Mesendoderm (in vitro differentiated cells): ENCODE measurements at regions not wholly inside any gene's neighbourhood (a gene's known extent, or its start where the extent isn't known, plus 50 kb on each side); places are given as distances from the start of the nearest gene placed in this dataset.

Experiments
- DNase-seq: peaks from one replicate; pipeline ENCODE4 v3.0.0; 2013
- H2AK5ac ChIP-seq: 2 replicates; pipeline ENCODE4 v1.6.1; 2013; ENCODE audit warnings: low read length, inconsistent platforms
- H2BK120ac ChIP-seq: 2 replicates; pipeline ENCODE4 v1.6.1; 2013; ENCODE audit warnings: low read depth, mild to moderate bottlenecking, low read length, moderate library complexity, mixed read lengths
- H2BK15ac ChIP-seq: replicated peaks from 2 replicates; pipeline ENCODE4 v1.6.1; 2013; ENCODE audit warnings: low read depth, mild to moderate bottlenecking, moderate library complexity
- H2BK5ac ChIP-seq: 2 replicates; pipeline ENCODE4 v1.6.1; 2013; ENCODE audit warnings: low read length, inconsistent platforms
- H3K18ac ChIP-seq: 2 replicates; pipeline ENCODE4 v1.6.1; 2013; ENCODE audit warnings: mild to moderate bottlenecking, low read length, mixed read lengths
- H3K23ac ChIP-seq: one replicate; pipeline ENCODE4 v1.6.1; 2013; ENCODE audit warnings: low read length
- H3K27ac ChIP-seq: 2 replicates; pipeline ENCODE4 v1.5.1; 2013; ENCODE audit warnings: low read depth, mild to moderate bottlenecking, inconsistent platforms, low read length, moderate library complexity
- H3K27me3 ChIP-seq: 2 replicates; pipeline ENCODE4 v1.6.1; 2013; ENCODE audit warnings: low read length, control low read depth, mild to moderate bottlenecking, inconsistent platforms; ENCODE audit not compliant: insufficient read depth, poor library complexity
- H3K36me3 ChIP-seq: 2 replicates; pipeline ENCODE4 v1.6.1; 2013; ENCODE audit warnings: low read length, inconsistent platforms; ENCODE audit not compliant: control insufficient read depth, insufficient read depth
- H3K4ac ChIP-seq: one replicate; pipeline ENCODE4 v1.6.1; 2013; ENCODE audit warnings: low read depth, mild to moderate bottlenecking, low read length, moderate library complexity
- H3K4me1 ChIP-seq: 2 replicates; pipeline ENCODE4 v1.6.1; 2013; ENCODE audit warnings: low read depth, low read length, inconsistent platforms; ENCODE audit not compliant: control insufficient read depth
- H3K4me2 ChIP-seq: 2 replicates; pipeline ENCODE4 v1.6.1; 2013; ENCODE audit warnings: low read length
- H3K4me3 ChIP-seq: 2 replicates; pipeline ENCODE4 v1.5.1; 2013; ENCODE audit warnings: mild to moderate bottlenecking, low read length
- H3K56ac ChIP-seq: one replicate; pipeline ENCODE4 v1.6.1; 2013; ENCODE audit warnings: low read length
- H3K79me1 ChIP-seq: 2 replicates; pipeline ENCODE4 v1.6.1; 2013; ENCODE audit warnings: low read length, inconsistent platforms
- H3K79me2 ChIP-seq: 2 replicates; pipeline ENCODE4 v1.6.1; 2013; ENCODE audit warnings: mild to moderate bottlenecking, low read length; ENCODE audit not compliant: control insufficient read depth, insufficient read depth
- H3K9ac ChIP-seq: 2 replicates; pipeline ENCODE4 v1.6.1; 2013; ENCODE audit warnings: low read length, inconsistent platforms
- H4K5ac ChIP-seq: one replicate; pipeline ENCODE4 v1.6.1; 2013; ENCODE audit warnings: low read length
- H4K8ac ChIP-seq: one replicate; pipeline ENCODE4 v1.6.1; 2013; ENCODE audit warnings: low read depth, mild to moderate bottlenecking, control low read depth, low read length, moderate library complexity
- WGBS: extraction: QIAGEN DNeasy Blood & Tissue Kit; methylation state at CpG from one replicate; pipeline ENCODE4 v1.1.7; 2013; ENCODE audit warnings: low lambda C conversion rate, missing lambda C conversion rate; ENCODE audit not compliant: insufficient coverage; ENCODE audit errors: extremely low coverage; 5-methylcytosine and 5-hydroxymethylcytosine counted together

DNA sequence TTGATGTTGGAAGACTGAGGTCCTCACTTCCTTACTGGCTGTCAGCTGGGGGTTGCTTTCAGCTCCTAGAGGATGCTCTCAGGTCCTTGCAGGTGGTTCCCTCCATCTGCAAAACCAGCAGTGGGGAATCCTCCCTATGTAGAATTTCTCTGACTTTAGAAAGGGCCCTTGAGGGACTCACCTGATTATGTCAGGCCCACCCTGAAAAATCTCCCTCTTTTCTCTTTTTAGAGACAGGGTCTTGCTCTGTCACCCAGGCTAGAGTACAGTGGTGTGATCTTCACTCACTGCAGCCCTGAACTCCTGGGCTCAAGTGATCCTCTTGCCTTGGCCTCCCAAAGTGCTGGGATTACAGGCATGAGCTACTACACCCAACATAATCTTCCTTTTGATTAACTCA is 102.9 kb upstream of the MCHR2 start:
- Histone ChIP-seq H3K36me3 (no peaks in the 10 kb centered on the region), H2AK5ac (no peak overlapping the region), H2BK5ac (no peak overlapping the region), H4K5ac (no peak overlapping the region), H3K4ac (no peak overlapping the region), H3K79me1 (no peaks in the 10 kb centered on the region), H4K8ac (no peak overlapping the region), H2BK15ac (no peak overlapping the region), H3K4me1 (no peaks in the 10 kb centered on the region), H3K27me3 (no peaks in the 10 kb centered on the region), H3K9ac (no peak overlapping the region), H3K4me3 (no peak overlapping the region), H2BK120ac (no peak overlapping the region), H3K79me2 (no peaks in the 10 kb centered on the region), H3K18ac (no peak overlapping the region), H3K4me2 (no peak overlapping the region), H3K27ac (no peak overlapping the region), H3K23ac (no peak overlapping the region), H3K56ac (no peak overlapping the region)
- DNase-seq, result no peak

DNA sequence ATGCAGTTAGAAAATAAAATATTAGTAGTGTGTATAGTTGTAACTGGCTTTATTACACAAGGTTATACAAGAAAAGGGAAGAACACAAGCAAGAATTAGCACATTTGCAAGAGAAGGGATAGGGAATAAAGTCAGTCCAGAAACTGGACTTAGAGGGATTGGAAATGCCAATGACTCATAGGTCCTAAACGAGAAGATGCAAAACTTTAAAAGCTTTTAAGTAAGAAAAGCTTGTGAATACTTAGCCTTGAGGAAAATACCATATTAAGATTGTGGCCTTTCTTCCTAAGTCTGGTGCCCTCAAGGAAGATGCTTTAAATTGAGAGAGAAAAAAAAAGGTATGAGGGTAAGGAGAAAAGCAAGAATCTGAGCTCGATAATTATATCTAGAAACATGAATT is 102.3 kb upstream of the MCHR2 start:
- Histone ChIP-seq H3K4ac (no peak overlapping the region), H3K79me2 (no peaks in the 10 kb centered on the region), H3K27me3 (no peaks in the 10 kb centered on the region), H2AK5ac (no peak overlapping the region), H4K5ac (no peak overlapping the region), H3K23ac (no peak overlapping the region), H3K27ac (no peak overlapping the region), H3K18ac (no peak overlapping the region), H3K4me3 (no peak overlapping the region), H2BK15ac (no peak overlapping the region), H3K56ac (no peak overlapping the region), H2BK120ac (no peak overlapping the region), H3K36me3 (no peaks in the 10 kb centered on the region), H3K79me1 (no peaks in the 10 kb centered on the region), H3K4me2 (no peak overlapping the region), H3K9ac (no peak overlapping the region), H4K8ac (no peak overlapping the region), H2BK5ac (no peak overlapping the region), H3K4me1 (no peaks in the 10 kb centered on the region)
- no CpG with 5 or more reads among the region's 2 CpGs for WGBS
- DNase-seq, result no peak

GRCh38 chr6:100093405-100093804 is 99.4 kb upstream of the MCHR2 start:
- no peaks in the 10 kb centered on the region for H3K27me3 ChIP-seq
- H4K5ac ChIP-seq, result no peak overlapping the region
- no peak overlapping the region for H2AK5ac ChIP-seq
- no peak overlapping the region for H2BK5ac ChIP-seq
- H3K4me3 ChIP-seq, result no peak overlapping the region
- no peak overlapping the region for H3K56ac ChIP-seq
- H3K4me1 ChIP-seq, result no peaks in the 10 kb centered on the region
- no peak overlapping the region for H3K18ac ChIP-seq
- H3K79me1 ChIP-seq, result no peaks in the 10 kb centered on the region
- no peak overlapping the region for H3K4ac ChIP-seq
- no peak overlapping the region for H3K4me2 ChIP-seq
- no peak overlapping the region for H3K9ac ChIP-seq
- no peak overlapping the region for H3K27ac ChIP-seq
- no peak overlapping the region for H2BK15ac ChIP-seq
- DNase-seq, result no peak
- no peak overlapping the region for H2BK120ac ChIP-seq
- no peak overlapping the region for H3K23ac ChIP-seq
- no peak overlapping the region for H4K8ac ChIP-seq
- no CpG with 5 or more reads among the region's 6 CpGs for WGBS
- H3K36me3 ChIP-seq, result no peaks in the 10 kb centered on the region
- no peaks in the 10 kb centered on the region for H3K79me2 ChIP-seq

GRCh38 chr6:100088009-100088408 is 94.0 kb upstream of the MCHR2 start:
- Histone ChIP-seq H3K4me3 (no peak overlapping the region), H2AK5ac (no peak overlapping the region), H4K8ac (no peak overlapping the region), H2BK120ac (no peak overlapping the region), H3K36me3 (no peaks in the 10 kb centered on the region), H3K4me2 (no peak overlapping the region), H2BK5ac (no peak overlapping the region), H3K79me2 (no peaks in the 10 kb centered on the region), H3K27ac (no peak overlapping the region), H3K79me1 (no peaks in the 10 kb centered on the region), H3K23ac (no peak overlapping the region), H3K56ac (no peak overlapping the region), H3K4ac (no peak overlapping the region), H4K5ac (no peak overlapping the region), H3K4me1 (no peaks in the 10 kb centered on the region), H2BK15ac (no peak overlapping the region), H3K9ac (no peak overlapping the region), H3K18ac (no peak overlapping the region), H3K27me3 (no peaks in the 10 kb centered on the region)
- no peak for DNase-seq
- WGBS, result no CpG with 5 or more reads among the region's 1 CpG

GRCh38 chr6:100084991-100085364 is 91.0 kb upstream of the MCHR2 start:
- no peak overlapping the region for H2BK15ac ChIP-seq
- H3K4me1 ChIP-seq, result no peaks in the 10 kb centered on the region
- no peak overlapping the region for H3K23ac ChIP-seq
- H3K56ac ChIP-seq, result no peak overlapping the region
- no peak overlapping the region for H2AK5ac ChIP-seq
- WGBS, result no CpG with 5 or more reads among the region's 2 CpGs
- no peaks in the 10 kb centered on the region for H3K27me3 ChIP-seq
- H3K4ac ChIP-seq, result no peak overlapping the region
- no peaks in the 10 kb centered on the region for H3K36me3 ChIP-seq
- no peak overlapping the region for H4K5ac ChIP-seq
- H3K9ac ChIP-seq, result no peak overlapping the region
- DNase-seq, result no peak
- H2BK120ac ChIP-seq, result no peak overlapping the region
- no peak overlapping the region for H3K27ac ChIP-seq
- no peak overlapping the region for H3K4me3 ChIP-seq
- H3K4me2 ChIP-seq, result no peak overlapping the region
- no peak overlapping the region for H4K8ac ChIP-seq
- no peak overlapping the region for H2BK5ac ChIP-seq
- H3K79me1 ChIP-seq, result no peaks in the 10 kb centered on the region
- H3K18ac ChIP-seq, result no peak overlapping the region
- no peaks in the 10 kb centered on the region for H3K79me2 ChIP-seq

- H3K4me3 ChIP-seq, result no peak overlapping the region
- H2BK120ac ChIP-seq, result no peak overlapping the region
- H4K8ac ChIP-seq, result no peak overlapping the region
- no CpG with 5 or more reads among the region's 4 CpGs for WGBS
- H3K18ac ChIP-seq, result no peak overlapping the region
- no peaks in the 10 kb centered on the region for H3K4me1 ChIP-seq
- H4K5ac ChIP-seq, result no peak overlapping the region
- H2AK5ac ChIP-seq, result no peak overlapping the region
- no peaks in the 10 kb centered on the region for H3K79me2 ChIP-seq
- no peaks in the 10 kb centered on the region for H3K36me3 ChIP-seq
- H3K27ac ChIP-seq, result no peak overlapping the region
- H3K56ac ChIP-seq, result no peak overlapping the region
- no peaks in the 10 kb centered on the region for H3K27me3 ChIP-seq
- no peak overlapping the region for H3K4ac ChIP-seq
- no peak overlapping the region for H3K9ac ChIP-seq
- no peak overlapping the region for H2BK5ac ChIP-seq
- no peak overlapping the region for H2BK15ac ChIP-seq
- no peak for DNase-seq
- H3K23ac ChIP-seq, result no peak overlapping the region
- H3K4me2 ChIP-seq, result no peak overlapping the region
- no peaks in the 10 kb centered on the region for H3K79me1 ChIP-seq
Observed at GRCh38 chr6:100084316-100084990, 90.4 kb upstream of the MCHR2 start.
